HCT116 (cell line): ENCODE measurements at regions not wholly inside any gene's neighbourhood (a gene's known extent, or its start where the extent isn't known, plus 50 kb on each side); places are given as distances from the start of the nearest gene placed in this dataset.

Experiments used
- ATAC-seq: fragments of 200-7000 bp; cut with Tn5 transposase; 2 replicates; pipeline ENCODE4 v1.9.1; 2020; ENCODE audit warnings: mild to moderate bottlenecking, moderate library complexity
- BruUV-seq: library from RNA; stranded (reverse); fragments of 400-500 nt; replicated peaks from 2 replicates; lab custom pipeline; 2021; lab: Mats Ljungman, UMichigan
- CTCF ChIA-PET: fragments of 300-600 bp; sonication (Branson Sonifier 250); formaldehyde crosslinking; loops from one replicate; lab custom pipeline; 2021; ENCODE audit warnings: antibody characterized with exemption; lab: Charles Lee
- POLR2A ChIA-PET: fragments of 300-600, 350-600 bp; sonication (Branson Sonifier 250); formaldehyde crosslinking; loops from one replicate; lab custom pipeline; 2021; ENCODE audit warnings: antibody characterized with exemption; lab: Charles Lee
- RAD21 ChIA-PET, 2 experiments: fragments of 300-600 bp; sonication (Branson Sonifier 250); formaldehyde crosslinking; loops; one replicate each; lab custom pipeline; 2023; ENCODE audit warnings: low total read pairs in 2 of 2; ENCODE audit not compliant: uncharacterized antibody in 2 of 2, unreplicated experiment in 2 of 2, low non-redundant PET in 1 of 2; lab: Charles Lee
- DNase-seq: peaks from one replicate; pipeline ENCODE4 v3.0.0-alpha.2; 2010; ENCODE audit warnings: low read depth, low spot score
- H2AFZ ChIP-seq: fragments of 200-600 bp; shearing (Covaris generic), sonication (generic); 2 replicates; pipeline ENCODE4 v1.6.1; 2017; ENCODE audit warnings: low read depth, mixed run types, mixed read lengths, antibody characterized with exemption, low read length; ENCODE audit not compliant: poor library complexity, severe bottlenecking
- H3K27ac ChIP-seq: 2 replicates; pipeline ENCODE4 v1.5.1; 2012; ENCODE audit warnings: low read depth, low read length
- H3K27me3 ChIP-seq: fragments of 200-600 bp; sonication (generic); 2 replicates; pipeline ENCODE4 v1.6.1; 2016; ENCODE audit warnings: mixed run types, low read length, mixed read lengths; ENCODE audit not compliant: insufficient read depth
- H3K36me3 ChIP-seq, 2 experiments: fragments of 200-500 bp in 1 of 2; fragments of 200-600 bp in 1 of 2; sonication (Bioruptor generic) in 1 of 2; sonication (generic) in 1 of 2; 2 replicates each; pipeline versions ENCODE4 v1.5.1 to v1.6.1; 2014 to 2016; ENCODE audit warnings: low read length in 2 of 2, inconsistent platforms in 1 of 2, mixed read lengths in 1 of 2, mixed run types in 1 of 2; ENCODE audit not compliant: insufficient read depth in 2 of 2, control insufficient read depth in 1 of 2
- H3K4me1 ChIP-seq, 2 experiments: fragments of 200-600 bp in 1 of 2; sonication (generic) in 1 of 2; 2 replicates each; pipeline versions ENCODE4 v1.5.1 to v1.6.1; 2012 to 2017; ENCODE audit warnings: low read length in 2 of 2, inconsistent platforms in 1 of 2, mild to moderate bottlenecking in 1 of 2, mixed read lengths in 1 of 2, mixed run types in 1 of 2, moderate library complexity in 1 of 2; ENCODE audit not compliant: insufficient read depth in 2 of 2, control insufficient read depth in 1 of 2
- H3K4me2 ChIP-seq: fragments of 200-600 bp; sonication (generic); 2 replicates; pipeline ENCODE4 v1.6.1; 2017; ENCODE audit warnings: mixed run types, low read length, mixed read lengths
- H3K4me3 ChIP-seq, 2 experiments: fragments of 200-600 bp in 1 of 2; sonication (generic) in 1 of 2; replicated peaks in 1 of 2; 2 replicates each; pipeline ENCODE4 v1.5.1; 2011 to 2016; ENCODE audit warnings: low read length in 2 of 2, control low read depth in 1 of 2, low read depth in 1 of 2, mild to moderate bottlenecking in 1 of 2, mixed read lengths in 1 of 2, mixed run types in 1 of 2
- H3K79me2 ChIP-seq: fragments of 200-600 bp; sonication (generic); 2 replicates; pipeline ENCODE4 v1.6.1; 2017; ENCODE audit warnings: mild to moderate bottlenecking, mixed run types, low read length, moderate library complexity, mixed read lengths; ENCODE audit not compliant: insufficient read depth
- H3K9ac ChIP-seq: fragments of 200-600 bp; sonication (generic); 2 replicates; pipeline ENCODE4 v1.6.1; 2016; ENCODE audit warnings: low read length, mixed read lengths
- H3K9me2 ChIP-seq: fragments of 200-600 bp; sonication (generic), shearing (Covaris generic); 2 replicates; pipeline ENCODE4 v1.6.1; 2017; ENCODE audit warnings: mixed run types, mild to moderate bottlenecking, moderate library complexity; ENCODE audit not compliant: insufficient read depth
- H3K9me3 ChIP-seq, 2 experiments: fragments of 200-500 bp in 1 of 2; fragments of 200-600 bp in 1 of 2; sonication (Bioruptor generic) in 1 of 2; sonication (generic) in 1 of 2; 2 replicates each; pipeline ENCODE4 v1.6.1; 2014 to 2017; ENCODE audit warnings: low read length in 2 of 2, mixed read lengths in 2 of 2, inconsistent platforms in 1 of 2, low read depth in 1 of 2, mild to moderate bottlenecking in 1 of 2, mixed run types in 1 of 2, moderate library complexity in 1 of 2; ENCODE audit not compliant: control insufficient read depth in 1 of 2, insufficient read depth in 1 of 2
- H4K20me1 ChIP-seq: fragments of 200-600 bp; sonication (generic), shearing (Covaris generic); 2 replicates; pipeline ENCODE4 v1.6.1; 2017; ENCODE audit warnings: mixed run types, mild to moderate bottlenecking, moderate library complexity; ENCODE audit not compliant: insufficient read depth
- CBX3 ChIP-seq: IDR thresholded peaks from 2 replicates; pipeline ENCODE4 v1.6.1; 2012; ENCODE audit warnings: low read depth
- CEBPB ChIP-seq: IDR thresholded peaks from 2 replicates; pipeline ENCODE4 v1.6.1; 2012; ENCODE audit warnings: low read depth
- ELF1 ChIP-seq: IDR thresholded peaks from 2 replicates; pipeline ENCODE4 v1.6.1; 2012; ENCODE audit warnings: low read depth, borderline replicate concordance
- EZH2 ChIP-seq: fragments of 200-600 bp; sonication (generic); IDR thresholded peaks from 2 replicates; pipeline ENCODE4 v1.6.1; 2017; ENCODE audit warnings: antibody characterized with exemption, mixed run types
- EZH2phosphoT487 ChIP-seq: fragments of 200-600 bp; IDR thresholded peaks from 2 replicates; pipeline ENCODE4 v1.6.1; 2018; ENCODE audit warnings: antibody characterized with exemption, borderline replicate concordance
- FOSL1 ChIP-seq: IDR thresholded peaks from 2 replicates; pipeline ENCODE4 v1.6.1; 2012; ENCODE audit warnings: low read depth
- JUND ChIP-seq: IDR thresholded peaks from 2 replicates; pipeline ENCODE4 v1.6.1; 2012
- POLR2A ChIP-seq: IDR thresholded peaks from 2 replicates; pipeline ENCODE4 v1.7.0; 2011; ENCODE audit warnings: borderline replicate concordance; ENCODE audit not compliant: insufficient read depth, insufficient read length; ENCODE audit errors: extremely low read depth
- RAD21 ChIP-seq: IDR thresholded peaks from 2 replicates; pipeline ENCODE4 v1.6.1; 2012; ENCODE audit warnings: low read depth, mild to moderate bottlenecking
- SIN3A ChIP-seq: IDR thresholded peaks from 2 replicates; pipeline ENCODE4 v1.6.1; 2012; ENCODE audit warnings: low read depth
- YY1 ChIP-seq: IDR thresholded peaks from 2 replicates; pipeline ENCODE4 v1.6.1; 2011; ENCODE audit warnings: low read length, low read depth, moderate library complexity, mild to moderate bottlenecking; ENCODE audit not compliant: insufficient replicate concordance; ENCODE audit errors: extremely low read depth
- ZNF274 ChIP-seq: fragments of 200-500 bp; sonication (Bioruptor generic); IDR thresholded peaks from 2 replicates; pipeline ENCODE4 v1.6.1; 2014; ENCODE audit warnings: mild to moderate bottlenecking, low read depth, low read length, inconsistent platforms
- intact Hi-C: fragments of 100-400 bp; cut with micrococcal nuclease; formaldehyde crosslinking; loops from 2 replicates; pipeline ENCODE4 v1.10.0; 2022
- TF ChIP-seq, protein P1 (sequence below): IDR thresholded peaks from 2 replicates; pipeline ENCODE4 v1.6.1; 2011; ENCODE audit warnings: mild to moderate bottlenecking, low read length, moderate library complexity; ENCODE audit not compliant: insufficient replicate concordance; ENCODE audit errors: extremely low read depth

DNA sequence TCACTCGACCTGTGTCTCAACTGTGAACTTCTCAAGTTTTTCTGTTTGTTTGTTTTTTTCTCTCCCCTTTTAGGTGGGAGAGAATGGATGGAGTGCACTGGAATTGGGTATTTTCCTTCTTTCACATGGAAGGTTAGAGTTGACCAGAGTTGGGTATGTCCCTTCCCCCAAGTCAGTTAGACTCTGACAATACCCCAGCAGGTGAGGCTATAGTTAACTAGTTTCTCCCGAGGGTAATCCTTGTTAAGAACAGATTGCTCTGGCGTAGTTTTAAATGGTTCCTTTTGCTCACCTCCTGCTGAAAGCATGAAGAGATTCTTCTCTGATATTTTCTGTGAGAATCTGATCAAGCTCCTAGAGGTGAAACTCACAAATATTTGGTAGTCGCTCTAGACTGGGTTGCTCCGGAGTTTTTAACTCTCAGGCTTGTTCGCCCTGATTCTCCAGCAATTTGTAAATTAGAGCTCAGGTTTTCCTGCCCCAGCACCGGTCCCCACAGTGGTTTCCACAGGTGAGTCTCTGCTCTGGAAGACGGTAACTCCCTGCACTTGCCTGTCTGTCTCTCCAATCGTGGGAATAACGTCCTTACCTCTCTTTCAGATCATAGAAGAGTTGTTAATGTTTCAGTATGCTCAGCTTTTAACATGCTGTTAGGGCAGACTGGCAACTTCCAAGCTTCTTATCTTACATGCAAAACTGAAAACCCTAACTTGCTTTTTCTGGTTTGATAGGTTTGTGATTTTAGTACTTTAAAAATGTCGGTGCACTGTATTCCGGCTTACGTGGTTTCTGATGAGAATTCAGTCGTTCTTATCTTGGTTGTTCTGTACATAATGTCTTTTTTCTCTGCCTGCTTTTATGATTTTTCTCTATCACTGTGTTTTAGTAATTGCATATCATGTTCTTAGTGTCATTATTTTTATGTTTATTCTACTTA, 111.2 kb upstream of the HIVEP1 start:
- intact Hi-C loops, result no loop called here
- no peaks in the 10 kb centered on the region for H3K9me3 ChIP-seq
- POLR2A ChIA-PET, result interaction anchor here (0.7 kb wide), 2 partner anchors 24 to 1196 kb away, joined by 3 to 5 read pairs; no protein-coding TSS in a partner anchor
- DNase-seq (no peak), ATAC-seq (no peak)
- RAD21 ChIA-PET, result no interaction called here
- CTCF ChIA-PET, result no interaction called here
- no peaks in the 10 kb centered on the region for H3K4me1 ChIP-seq
- H3K9ac ChIP-seq, result no peak overlapping the region
- H4K20me1 ChIP-seq, result no peaks in the 10 kb centered on the region
- TF ChIP-seq ELF1 (no peak), JUND (no peak), EZH2 (no peak), CBX3 (no peak)
- no peak overlapping the region for H2AFZ ChIP-seq
- no peak overlapping the region for H3K4me3 ChIP-seq
- H3K4me2 ChIP-seq, result no peak overlapping the region
- H3K36me3 ChIP-seq, result no peaks in the 10 kb centered on the region
- H3K27me3 ChIP-seq, result no peaks in the 10 kb centered on the region
- H3K27ac ChIP-seq, result no peak overlapping the region
- no peaks in the 10 kb centered on the region for H3K79me2 ChIP-seq
- H3K9me2 ChIP-seq, result no peaks in the 10 kb centered on the region
- BruUV-seq, result no TSS peak

DNA sequence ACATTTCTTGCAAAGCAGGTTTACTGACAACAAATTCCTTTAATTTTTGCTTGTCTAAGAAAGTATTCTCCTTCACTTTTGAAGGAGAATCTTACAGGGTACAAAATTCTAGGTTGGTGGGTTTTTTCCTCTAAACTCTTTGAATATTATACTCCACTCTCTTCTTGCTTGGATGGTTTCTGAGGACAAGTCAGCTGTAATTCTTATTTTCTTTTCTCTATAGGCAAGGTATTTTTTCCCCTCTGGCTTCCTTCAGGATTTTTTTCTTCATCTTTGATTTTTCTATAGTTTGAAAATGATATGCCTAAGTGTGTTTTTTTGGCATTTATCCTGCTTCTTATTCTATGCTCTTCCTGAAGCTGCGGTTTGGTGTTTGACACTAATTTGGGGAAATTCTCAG, 112.5 kb upstream of the HIVEP1 start:
- DNase-seq (no peak), ATAC-seq (no peak)
- RAD21 ChIA-PET, result no interaction called here
- no peak overlapping the region for H2AFZ ChIP-seq
- CTCF ChIA-PET, result interaction anchor here (0.7 kb wide), 1 partner anchor 229 kb away, joined by 4 read pairs; no protein-coding TSS in a partner anchor
- H3K4me1 ChIP-seq, result no peaks in the 10 kb centered on the region
- no peaks in the 10 kb centered on the region for H4K20me1 ChIP-seq
- POLR2A ChIA-PET, result no interaction called here
- no peak overlapping the region for H3K4me2 ChIP-seq
- no peaks in the 10 kb centered on the region for H3K79me2 ChIP-seq
- no peak overlapping the region for H3K4me3 ChIP-seq
- H3K27ac ChIP-seq, result no peak overlapping the region
- TF ChIP-seq RAD21, result no peak
- no peak for TF ChIP-seq ZNF274
- TF ChIP-seq FOSL1, result no peak
- no peak for TF ChIP-seq YY1
- no peak for TF ChIP-seq EZH2phosphoT487
- TF ChIP-seq, protein P1, sequence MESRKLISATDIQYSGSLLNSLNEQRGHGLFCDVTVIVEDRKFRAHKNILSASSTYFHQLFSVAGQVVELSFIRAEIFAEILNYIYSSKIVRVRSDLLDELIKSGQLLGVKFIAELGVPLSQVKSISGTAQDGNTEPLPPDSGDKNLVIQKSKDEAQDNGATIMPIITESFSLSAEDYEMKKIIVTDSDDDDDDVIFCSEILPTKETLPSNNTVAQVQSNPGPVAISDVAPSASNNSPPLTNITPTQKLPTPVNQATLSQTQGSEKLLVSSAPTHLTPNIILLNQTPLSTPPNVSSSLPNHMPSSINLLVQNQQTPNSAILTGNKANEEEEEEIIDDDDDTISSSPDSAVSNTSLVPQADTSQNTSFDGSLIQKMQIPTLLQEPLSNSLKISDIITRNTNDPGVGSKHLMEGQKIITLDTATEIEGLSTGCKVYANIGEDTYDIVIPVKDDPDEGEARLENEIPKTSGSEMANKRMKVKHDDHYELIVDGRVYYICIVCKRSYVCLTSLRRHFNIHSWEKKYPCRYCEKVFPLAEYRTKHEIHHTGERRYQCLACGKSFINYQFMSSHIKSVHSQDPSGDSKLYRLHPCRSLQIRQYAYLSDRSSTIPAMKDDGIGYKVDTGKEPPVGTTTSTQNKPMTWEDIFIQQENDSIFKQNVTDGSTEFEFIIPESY, result no peak
- TF ChIP-seq ELF1, result no peak
- no peak for TF ChIP-seq SIN3A
- TF ChIP-seq EZH2, result no peak
- no peak for TF ChIP-seq CEBPB
- no peak for TF ChIP-seq POLR2A
- no peaks in the 10 kb centered on the region for H3K36me3 ChIP-seq
- no peaks in the 10 kb centered on the region for H3K9me2 ChIP-seq
- H3K9me3 ChIP-seq, result no peaks in the 10 kb centered on the region
- no TSS peak for BruUV-seq
- no peaks in the 10 kb centered on the region for H3K27me3 ChIP-seq
- no peak overlapping the region for H3K9ac ChIP-seq
- intact Hi-C loops, result no loop called here
